ENCODE measurements at regions not wholly inside any gene's neighbourhood (a gene's known extent, or its start where the extent isn't known, plus 50 kb on each side); places are given as distances from the start of the nearest gene placed in this dataset.

GRCh38 chr10:47055386-47056246, 144.4 kb downstream of the PTPN20 start:
- TF ChIP-seq CTCF (IDR thresholded peaks at IDR 0.05): no peak
- TF ChIP-seq POLR2A (IDR thresholded peaks at IDR 0.05): no peak

Data from lower leg skin (tissue), 3 donors.